Activated T-cell treated with anti-CD3 and anti-CD28 coated beads, Interleukin-2, amount 50 U/mL, for 4 hours (primary cell): ENCODE measurements at regions not wholly inside any gene's neighbourhood (a gene's known extent, or its start where the extent isn't known, plus 50 kb on each side); places are given as distances from the start of the nearest gene placed in this dataset.
"Not testable (repeated sequence)": the region's sequence is repeated elsewhere in the genome, so short reads cannot be mapped to it uniquely, and the experiment has no call there.

Experiments used
- ATAC-seq, 2 donors: fragments of 200-7000 bp; cut with Tn5 transposase; one replicate each; pipeline ENCODE4 v1.10.0; 2021
- DNase-seq: peaks from one replicate; pipeline ENCODE4 v3.0.0-alpha.2; 2020
- H3K27me3 Mint-ChIP-seq: one replicate; pipeline ENCODE4 v1.8.0; 2021; ENCODE audit warnings: low read depth, mixed read lengths
- H3K36me3 Mint-ChIP-seq: one replicate; pipeline ENCODE4 v1.8.0; 2022; ENCODE audit warnings: mixed read lengths; ENCODE audit not compliant: insufficient read depth
- H3K4me1 Mint-ChIP-seq: one replicate; pipeline ENCODE4 v1.8.0; 2021; ENCODE audit warnings: low read depth, mixed read lengths
- H3K4me3 Mint-ChIP-seq: one replicate; pipeline ENCODE4 v1.8.0; 2021; ENCODE audit warnings: mild to moderate bottlenecking, moderate library complexity, mixed read lengths
- H3K9me3 Mint-ChIP-seq: one replicate; pipeline ENCODE4 v1.8.0; 2021; ENCODE audit warnings: mixed read lengths

DNA sequence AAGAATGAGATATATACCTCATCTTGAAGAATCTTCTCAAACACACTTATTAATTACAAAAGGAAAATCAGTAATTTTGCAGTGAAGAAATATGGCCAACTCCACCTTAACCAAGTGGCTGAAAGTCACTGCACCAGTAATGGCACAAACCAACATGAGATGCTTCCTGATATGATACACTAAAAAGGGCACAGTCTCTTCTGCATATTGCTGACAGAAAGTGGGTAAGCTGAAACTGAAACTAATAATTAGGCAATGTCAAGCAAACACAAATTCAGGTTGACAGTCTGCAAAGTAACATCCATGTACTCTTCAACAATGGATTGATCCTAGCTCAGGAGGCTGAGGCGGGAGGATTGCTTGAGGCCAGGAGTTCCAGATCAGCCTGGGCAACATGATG, 56.1 kb downstream of the ZNF22 start:
- H3K4me1 Mint-ChIP-seq, ATAC-seq, H3K4me3 Mint-ChIP-seq, H3K9me3 Mint-ChIP-seq, H3K36me3 Mint-ChIP-seq, DNase-seq: not testable (repeated sequence)
- peaks cover 16% of the 10 kb centered on the region for H3K27me3 Mint-ChIP-seq

- Mint-ChIP-seq H3K36me3 (no peaks in the 10 kb centered on the region), H3K4me3 (no peak overlapping the region), H3K9me3 (no peaks in the 10 kb centered on the region), H3K4me1 (no peaks in the 10 kb centered on the region), H3K27me3 (peaks cover 16% of the 10 kb centered on the region)
- no peak for ATAC-seq
- DNase-seq: no peak
These were observed 57.9 kb downstream of the ZNF22 start for GRCh38 chr10:45058580-45058979.

DNA sequence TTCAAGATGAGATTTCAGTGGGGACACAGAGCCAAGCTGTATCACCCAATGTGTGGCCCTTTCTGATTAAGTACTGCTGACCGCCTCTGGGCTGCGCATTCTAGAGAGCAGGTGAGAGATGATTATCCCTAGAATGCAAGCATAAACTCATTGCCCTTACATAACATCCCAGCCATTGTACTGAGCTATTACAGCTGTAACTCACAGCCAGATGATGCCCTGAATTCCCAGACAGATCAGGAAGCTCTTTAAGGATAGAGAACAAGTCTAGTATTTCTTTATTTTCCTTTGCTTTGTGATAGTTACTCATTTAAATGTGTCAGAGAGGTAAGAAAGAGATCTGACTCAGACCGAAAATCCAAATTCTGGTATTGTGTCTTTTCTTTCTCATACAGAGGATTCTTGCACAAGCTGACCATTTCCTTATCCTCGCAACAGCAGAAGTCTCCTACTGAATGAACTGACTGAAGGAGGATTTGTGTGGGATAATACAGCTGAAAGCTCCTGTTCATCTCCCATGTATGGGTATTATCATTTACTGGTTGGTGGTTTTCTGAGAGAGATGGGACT, 58.4 kb downstream of the ZNF22 start:
- Mint-ChIP-seq H3K4me1 (no peaks in the 10 kb centered on the region), H3K9me3 (no peaks in the 10 kb centered on the region), H3K36me3 (no peaks in the 10 kb centered on the region), H3K27me3 (peaks cover 16% of the 10 kb centered on the region), H3K4me3 (no peak overlapping the region)
- DNase-seq (no peak), ATAC-seq (no peak)

DNA sequence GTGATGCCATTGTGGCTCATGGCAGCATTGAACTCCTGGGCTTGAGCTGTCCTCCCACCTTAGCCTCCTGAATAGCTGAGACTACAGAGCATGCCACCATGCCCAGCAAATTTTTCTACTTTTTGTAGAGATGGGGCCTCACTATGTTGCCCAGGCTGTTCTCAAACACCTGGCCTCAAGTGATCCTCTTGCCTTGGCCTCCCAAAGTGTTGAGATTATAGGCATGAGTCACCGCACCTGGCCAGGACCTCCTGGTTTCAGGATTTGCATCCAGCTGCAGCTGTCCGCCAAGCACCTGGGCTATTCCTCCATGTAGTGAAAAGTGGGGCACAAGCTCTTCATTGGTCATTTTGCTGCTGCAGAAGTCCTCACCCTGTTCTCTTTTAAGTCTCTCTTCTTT, 58.9 kb downstream of the ZNF22 start:
- Mint-ChIP-seq H3K36me3 (no peaks in the 10 kb centered on the region), H3K27me3 (peaks cover 11% of the 10 kb centered on the region), H3K4me1 (no peaks in the 10 kb centered on the region), H3K9me3 (no peaks in the 10 kb centered on the region), H3K4me3 (no peak overlapping the region)
- no peak for DNase-seq
- ATAC-seq: no peak

DNA sequence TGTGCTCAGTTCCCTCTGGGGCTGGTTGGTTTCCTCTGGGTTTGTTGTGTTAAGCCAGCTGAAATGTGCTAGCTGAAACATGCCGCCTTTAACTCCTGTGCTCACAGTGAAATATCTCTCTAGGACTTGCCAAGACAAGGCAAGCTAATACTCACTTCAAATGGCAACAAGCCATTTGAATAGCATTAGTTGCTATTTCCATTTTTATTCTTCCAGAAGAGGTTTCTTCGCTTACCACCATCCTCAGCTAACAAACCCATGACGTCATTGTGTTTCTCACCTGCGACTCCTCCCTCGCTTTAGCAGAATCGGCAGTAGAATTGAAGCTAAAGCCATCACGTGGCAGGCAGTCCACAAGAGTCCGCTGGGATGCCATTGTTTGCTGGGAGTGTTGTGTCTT, 61.3 kb downstream of the ZNF22 start:
- H3K4me3 Mint-ChIP-seq: no peak overlapping the region
- DNase-seq (no peak), ATAC-seq (no peak)
- no peaks in the 10 kb centered on the region for H3K9me3 Mint-ChIP-seq
- H3K4me1 Mint-ChIP-seq: no peaks in the 10 kb centered on the region
- no peaks in the 10 kb centered on the region for H3K36me3 Mint-ChIP-seq
- H3K27me3 Mint-ChIP-seq: peaks cover 3% of the 10 kb centered on the region

GRCh38 chr10:45063591-45064231, 63.0 kb downstream of the ZNF22 start:
- H3K36me3 Mint-ChIP-seq: no peaks in the 10 kb centered on the region
- H3K4me1 Mint-ChIP-seq: no peaks in the 10 kb centered on the region
- no peak overlapping the region for H3K4me3 Mint-ChIP-seq
- no peaks in the 10 kb centered on the region for H3K9me3 Mint-ChIP-seq
- DNase-seq (no peak), ATAC-seq (no peak)
- H3K27me3 Mint-ChIP-seq: peaks cover 3% of the 10 kb centered on the region

- no peak for DNase-seq
These were observed 64.3 kb downstream of the ZNF22 start for GRCh38 chr10:45064998-45065397.

DNA sequence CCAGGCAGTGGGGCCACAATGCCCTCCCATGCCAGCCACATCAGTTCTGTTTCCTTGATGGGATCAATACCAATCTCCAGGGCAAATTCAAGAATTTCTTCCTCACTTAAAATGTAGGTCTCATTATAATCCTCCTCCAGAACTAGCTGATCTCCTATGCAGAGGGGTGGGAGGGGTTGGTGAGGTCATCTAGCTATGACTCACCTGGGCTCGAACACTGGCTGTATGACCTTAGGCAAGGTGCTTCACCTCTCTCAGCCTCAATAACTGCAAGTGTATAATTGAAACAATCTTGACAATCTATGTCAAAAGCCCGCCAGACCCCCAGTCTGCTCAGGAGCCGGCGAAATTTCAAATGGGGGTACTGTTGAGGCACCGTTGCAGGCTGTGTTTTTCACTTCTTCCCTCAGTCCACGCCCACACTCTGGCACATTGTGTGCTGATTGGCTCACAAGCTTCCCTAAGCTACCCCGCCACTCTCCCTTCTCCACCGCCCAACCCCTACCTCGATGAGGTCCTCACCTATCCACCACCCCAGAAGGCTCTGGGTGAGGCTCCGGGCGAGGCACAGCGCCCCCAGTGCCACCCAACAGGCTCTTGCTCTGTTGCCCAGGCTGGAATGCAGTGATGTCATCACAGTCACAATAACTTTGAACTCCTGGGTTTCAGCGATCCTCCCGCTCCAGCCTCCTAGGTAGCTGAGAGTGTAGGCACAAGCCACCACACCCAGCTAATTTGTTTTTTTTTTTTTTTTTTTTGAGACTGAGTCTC, 70.5 kb downstream of the ZNF22 start:
- no peaks in the 10 kb centered on the region for H3K4me1 Mint-ChIP-seq
- H3K4me3 Mint-ChIP-seq: no peak overlapping the region
- no peaks in the 10 kb centered on the region for H3K36me3 Mint-ChIP-seq
- no peak for DNase-seq
- H3K9me3 Mint-ChIP-seq: peaks cover 12% of the 10 kb centered on the region
- no peak for ATAC-seq
- H3K27me3 Mint-ChIP-seq: peaks cover 8% of the 10 kb centered on the region

More at GRCh38 chr10:45064998-45065397, 64.3 kb downstream of the ZNF22 start:
- ATAC-seq: no peak
- no peaks in the 10 kb centered on the region for H3K36me3 Mint-ChIP-seq
- no peaks in the 10 kb centered on the region for H3K9me3 Mint-ChIP-seq
- H3K4me3 Mint-ChIP-seq: no peak overlapping the region
- peaks cover 3% of the 10 kb centered on the region for H3K27me3 Mint-ChIP-seq
- no peaks in the 10 kb centered on the region for H3K4me1 Mint-ChIP-seq

DNA sequence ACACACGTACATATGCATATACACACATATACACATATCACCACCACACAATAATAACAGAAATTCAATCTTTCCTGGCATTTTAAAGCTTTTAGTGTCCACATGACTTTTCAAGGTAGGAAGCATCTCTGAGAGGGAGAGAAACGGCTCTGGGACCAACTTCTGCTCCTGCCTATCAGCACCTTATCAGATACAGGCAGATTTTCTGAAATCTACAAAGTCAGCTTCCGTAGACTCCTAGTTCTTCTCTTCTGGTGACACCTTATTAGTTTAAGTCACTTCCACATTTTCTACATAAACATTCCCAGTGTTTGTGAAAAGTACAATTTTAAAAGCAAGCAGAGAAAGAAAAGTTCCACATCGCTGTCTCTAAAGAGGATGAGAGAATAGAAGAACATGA, 74.5 kb downstream of the ZNF22 start:
- no peaks in the 10 kb centered on the region for H3K36me3 Mint-ChIP-seq

GRCh38 chr10:45075826-45076380, 75.2 kb downstream of the ZNF22 start:
- Mint-ChIP-seq H3K4me3 (no peak overlapping the region), H3K9me3 (peaks cover 6% of the 10 kb centered on the region), H3K36me3 (no peaks in the 10 kb centered on the region), H3K4me1 (no peaks in the 10 kb centered on the region), H3K27me3 (peaks cover 17% of the 10 kb centered on the region)
- ATAC-seq: no peak
- DNase-seq: no peak

More for the DNA sequence above, 74.5 kb downstream of the ZNF22 start:
- no peak for ATAC-seq
- no peaks in the 10 kb centered on the region for H3K4me1 Mint-ChIP-seq
- no peak for DNase-seq
- no peak overlapping the region for H3K4me3 Mint-ChIP-seq
- peaks cover 17% of the 10 kb centered on the region for H3K27me3 Mint-ChIP-seq
- H3K9me3 Mint-ChIP-seq: peaks cover 12% of the 10 kb centered on the region

DNA sequence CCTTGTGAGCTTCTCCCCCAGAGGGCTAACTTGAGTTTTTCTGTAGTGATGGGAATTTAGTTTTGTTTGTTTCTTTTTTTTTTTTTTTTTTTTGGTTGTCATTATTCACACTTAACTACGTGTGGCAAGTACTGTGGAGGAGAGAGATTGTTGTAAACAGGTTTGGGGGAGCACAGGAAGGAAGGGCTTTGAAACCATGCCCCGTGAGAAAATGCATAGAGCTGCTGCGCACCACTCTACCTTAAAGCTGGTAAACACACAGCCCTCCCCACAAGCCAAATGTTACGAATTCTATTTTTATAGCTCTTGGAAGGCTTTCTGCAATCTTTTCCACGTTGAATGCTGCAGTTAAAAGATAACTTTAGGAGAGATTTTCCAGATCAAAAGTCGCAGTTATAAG, 76.2 kb downstream of the ZNF22 start:
- Mint-ChIP-seq H3K4me1 (no peaks in the 10 kb centered on the region), H3K9me3 (no peaks in the 10 kb centered on the region), H3K27me3 (peaks cover 21% of the 10 kb centered on the region), H3K36me3 (no peaks in the 10 kb centered on the region), H3K4me3 (no peak overlapping the region)
- DNase-seq (no peak), ATAC-seq (no peak)

DNA sequence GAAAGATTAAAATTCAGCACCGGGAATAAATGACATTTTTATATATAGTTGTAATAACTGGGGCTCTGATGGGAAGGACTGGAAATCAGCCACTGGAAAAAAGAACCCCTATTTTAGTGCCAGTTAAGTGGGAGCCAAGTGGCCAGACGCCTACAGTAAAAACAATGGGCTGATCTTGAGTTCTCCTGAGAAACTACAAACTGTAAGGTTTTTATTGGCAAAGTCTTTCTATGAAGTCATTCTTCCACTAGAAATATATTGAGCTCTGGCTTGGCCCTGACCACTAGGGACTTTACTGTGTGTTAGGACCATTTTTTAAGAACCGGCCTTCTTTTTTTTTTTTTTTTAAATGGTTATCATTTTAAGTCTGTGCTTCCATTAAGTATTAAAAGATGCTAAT, 79.6 kb downstream of the ZNF22 start:
- Mint-ChIP-seq H3K4me3 (no peak overlapping the region), H3K36me3 (no peaks in the 10 kb centered on the region), H3K27me3 (peaks cover 25% of the 10 kb centered on the region), H3K4me1 (no peaks in the 10 kb centered on the region), H3K9me3 (peaks cover 7% of the 10 kb centered on the region)
- no peak for DNase-seq
- ATAC-seq: no peak

- Mint-ChIP-seq H3K27me3 (peaks cover 21% of the 10 kb centered on the region), H3K36me3 (no peaks in the 10 kb centered on the region), H3K9me3 (peaks cover 19% of the 10 kb centered on the region), H3K4me1 (no peaks in the 10 kb centered on the region), H3K4me3 (no peak overlapping the region)
- DNase-seq (no peak), ATAC-seq (no peak)
These were observed 81.5 kb downstream of the ZNF22 start for GRCh38 chr10:45082176-45082575.

GRCh38 chr10:45091968-45092367, 91.2 kb downstream of the ZNF22 start:
- DNase-seq: no peak
- H3K9me3 Mint-ChIP-seq: no peaks in the 10 kb centered on the region
- no peak overlapping the region for H3K4me3 Mint-ChIP-seq
- peaks cover 33% of the 10 kb centered on the region for H3K27me3 Mint-ChIP-seq
- no peaks in the 10 kb centered on the region for H3K36me3 Mint-ChIP-seq
- no peak for ATAC-seq
- H3K4me1 Mint-ChIP-seq: no peaks in the 10 kb centered on the region

- no peak overlapping the region for H3K4me3 Mint-ChIP-seq
- no peak for DNase-seq
- no peak for ATAC-seq
- no peaks in the 10 kb centered on the region for H3K9me3 Mint-ChIP-seq
- H3K36me3 Mint-ChIP-seq: no peaks in the 10 kb centered on the region
- H3K27me3 Mint-ChIP-seq: peaks cover 36% of the 10 kb centered on the region
- no peaks in the 10 kb centered on the region for H3K4me1 Mint-ChIP-seq
These were observed 93.2 kb downstream of the ZNF22 start for GRCh38 chr10:45093945-45094344.
